Trophoblast cell (in vitro differentiated cells and primary cell): ENCODE measurements at regions not wholly inside any gene's neighbourhood (a gene's known extent, or its start where the extent isn't known, plus 50 kb on each side); places are given as distances from the start of the nearest gene placed in this dataset.

ENCODE experiments used
- DNase-seq, 2 donors: peaks; one replicate each; pipeline ENCODE4 v3.0.0-alpha.2; 2016
- H2AFZ ChIP-seq: 2 replicates; pipeline ENCODE4 v1.6.1; 2013; ENCODE audit warnings: low read length, moderate library complexity, mild to moderate bottlenecking; ENCODE audit not compliant: insufficient read depth, poor library complexity
- H2AK5ac ChIP-seq: 2 replicates; pipeline ENCODE4 v1.6.1; 2013; ENCODE audit warnings: mild to moderate bottlenecking, low read length
- H2BK120ac ChIP-seq: 2 replicates; pipeline ENCODE4 v1.6.1; 2013; ENCODE audit warnings: low read length, mild to moderate bottlenecking, moderate library complexity; ENCODE audit not compliant: insufficient read depth, poor library complexity
- H2BK12ac ChIP-seq: 2 replicates; pipeline ENCODE4 v1.6.1; 2013; ENCODE audit warnings: mild to moderate bottlenecking, low read length, moderate library complexity
- H2BK5ac ChIP-seq: 2 replicates; pipeline ENCODE4 v1.6.1; 2013; ENCODE audit warnings: low read length, low read depth, moderate library complexity, mild to moderate bottlenecking; ENCODE audit not compliant: poor library complexity
- H3K14ac ChIP-seq: 2 replicates; pipeline ENCODE4 v1.6.1; 2013; ENCODE audit warnings: mild to moderate bottlenecking, low read length
- H3K18ac ChIP-seq: 2 replicates; pipeline ENCODE4 v1.6.1; 2013; ENCODE audit warnings: mild to moderate bottlenecking, low read length
- H3K23ac ChIP-seq: 2 replicates; pipeline ENCODE4 v1.6.1; 2013; ENCODE audit warnings: low read length
- H3K27ac ChIP-seq: 2 replicates; pipeline ENCODE4 v1.5.1; 2013; ENCODE audit warnings: low read depth, mild to moderate bottlenecking, inconsistent platforms, low read length, moderate library complexity
- H3K27me3 ChIP-seq: 2 replicates; pipeline ENCODE4 v1.6.1; 2013; ENCODE audit warnings: inconsistent platforms, mild to moderate bottlenecking, low read length, moderate library complexity; ENCODE audit not compliant: insufficient read depth
- H3K36me3 ChIP-seq, 2 experiments: 1 replicate in 1 of 2; 2 replicates in 1 of 2; pipeline ENCODE4 v1.6.1; 2013; ENCODE audit warnings: low read length in 2 of 2, mild to moderate bottlenecking in 2 of 2, moderate library complexity in 1 of 2; ENCODE audit not compliant: insufficient read depth in 2 of 2, control insufficient read depth in 1 of 2
- H3K4ac ChIP-seq: 2 replicates; pipeline ENCODE4 v1.6.1; 2013; ENCODE audit warnings: low read depth, mild to moderate bottlenecking, low read length, moderate library complexity
- H3K4me1 ChIP-seq, 2 experiments: 1 replicate in 1 of 2; 2 replicates in 1 of 2; pipeline ENCODE4 v1.6.1; 2013; ENCODE audit warnings: low read length in 2 of 2, mild to moderate bottlenecking in 2 of 2, moderate library complexity in 1 of 2; ENCODE audit not compliant: insufficient read depth in 2 of 2, control insufficient read depth in 1 of 2
- H3K4me2 ChIP-seq: 2 replicates; pipeline ENCODE4 v1.6.1; 2013; ENCODE audit warnings: inconsistent platforms, mild to moderate bottlenecking, low read length, moderate library complexity
- H3K4me3 ChIP-seq: 2 replicates; pipeline ENCODE4 v1.5.1; 2013; ENCODE audit warnings: mild to moderate bottlenecking, low read depth, low read length, inconsistent platforms
- H3K79me1 ChIP-seq: one replicate; pipeline ENCODE4 v1.6.1; 2013; ENCODE audit warnings: low read length
- H3K79me2 ChIP-seq: 2 replicates; pipeline ENCODE4 v1.6.1; 2013; ENCODE audit warnings: low read length, mild to moderate bottlenecking; ENCODE audit not compliant: control insufficient read depth, insufficient read depth, poor library complexity
- H3K9ac ChIP-seq: 2 replicates; pipeline ENCODE4 v1.6.1; 2013; ENCODE audit warnings: mild to moderate bottlenecking, low read length
- H3K9me3 ChIP-seq: 2 replicates; pipeline ENCODE4 v1.6.1; 2013; ENCODE audit warnings: low read depth, mild to moderate bottlenecking, control low read depth, inconsistent platforms, low read length; ENCODE audit not compliant: insufficient read depth
- H4K12ac ChIP-seq: 2 replicates; pipeline ENCODE4 v1.6.1; 2013; ENCODE audit warnings: low read depth, mild to moderate bottlenecking, low read length, moderate library complexity
- H4K8ac ChIP-seq: 2 replicates; pipeline ENCODE4 v1.6.1; 2013; ENCODE audit warnings: low read depth, mild to moderate bottlenecking, low read length, moderate library complexity
- H4K91ac ChIP-seq: one replicate; pipeline ENCODE4 v1.6.1; 2013; ENCODE audit warnings: low read depth, mild to moderate bottlenecking, low read length, moderate library complexity
- WGBS: extraction: QIAGEN DNeasy Blood & Tissue Kit; methylation state at CpG from one replicate; pipeline ENCODE4 v1.1.7; 2013; ENCODE audit warnings: missing lambda C conversion rate; ENCODE audit not compliant: insufficient read length, insufficient coverage; ENCODE audit errors: extremely low coverage; 5-methylcytosine and 5-hydroxymethylcytosine counted together

- no peak for DNase-seq
- Histone ChIP-seq H2AK5ac (no peak overlapping the region), H3K9me3 (no peaks in the 10 kb centered on the region), H4K91ac (no peak overlapping the region), H3K4me1 (no peaks in the 10 kb centered on the region), H3K23ac (no peak overlapping the region), H3K14ac (no peak overlapping the region), H3K9ac (no peak overlapping the region), H2BK120ac (no peak overlapping the region), H3K79me1 (no peaks in the 10 kb centered on the region), H3K36me3 (no peaks in the 10 kb centered on the region), H4K12ac (no peak overlapping the region), H2BK5ac (no peak overlapping the region), H2BK12ac (no peak overlapping the region), H3K4ac (no peak overlapping the region), H3K27me3 (no peaks in the 10 kb centered on the region), H3K4me2 (no peak overlapping the region), H3K79me2 (no peaks in the 10 kb centered on the region), H3K27ac (no peak overlapping the region), H2AFZ (no peak overlapping the region), H4K8ac (no peak overlapping the region), H3K4me3 (no peak overlapping the region), H3K18ac (no peak overlapping the region)
- WGBS = no CpG with 5 or more reads among the region's 2 CpGs
These were observed 837.3 kb downstream of the PCDH7 start for GRCh38 chr4:31557437-31557836.

- no peak overlapping the region for H2BK12ac ChIP-seq
- H3K14ac ChIP-seq = no peak overlapping the region
- no peak overlapping the region for H3K4ac ChIP-seq
- no peak overlapping the region for H2AK5ac ChIP-seq
- no CpG with 5 or more reads among the region's 5 CpGs for WGBS
- H3K36me3 ChIP-seq = no peaks in the 10 kb centered on the region
- no peak overlapping the region for H3K23ac ChIP-seq
- no peaks in the 10 kb centered on the region for H3K79me2 ChIP-seq
- H3K9me3 ChIP-seq = no peaks in the 10 kb centered on the region
- no peak overlapping the region for H2BK5ac ChIP-seq
- no peak overlapping the region for H3K4me2 ChIP-seq
- H3K18ac ChIP-seq = no peak overlapping the region
- H2BK120ac ChIP-seq = no peak overlapping the region
- no peak overlapping the region for H4K12ac ChIP-seq
- H3K9ac ChIP-seq = no peak overlapping the region
- no peak overlapping the region for H4K8ac ChIP-seq
- no peak overlapping the region for H3K27ac ChIP-seq
- H3K27me3 ChIP-seq = no peaks in the 10 kb centered on the region
- H2AFZ ChIP-seq = no peak overlapping the region
- H3K4me1 ChIP-seq = no peaks in the 10 kb centered on the region
- H3K79me1 ChIP-seq = no peaks in the 10 kb centered on the region
- no peak for DNase-seq
- H3K4me3 ChIP-seq = no peak overlapping the region
- H4K91ac ChIP-seq = no peak overlapping the region
These were observed 853.4 kb downstream of the PCDH7 start for GRCh38 chr4:31573554-31573953.

GRCh38 chr4:31575504-31575903, 855.3 kb downstream of the PCDH7 start:
- no CpG with 5 or more reads among the region's 2 CpGs for WGBS
- Histone ChIP-seq H3K18ac (no peak overlapping the region), H3K14ac (no peak overlapping the region), H4K8ac (no peak overlapping the region), H4K12ac (no peak overlapping the region), H2BK120ac (no peak overlapping the region), H4K91ac (no peak overlapping the region), H2BK5ac (no peak overlapping the region), H3K9me3 (no peaks in the 10 kb centered on the region), H3K4me3 (no peak overlapping the region), H3K79me2 (no peaks in the 10 kb centered on the region), H3K79me1 (no peaks in the 10 kb centered on the region), H3K4ac (no peak overlapping the region), H3K4me1 (no peaks in the 10 kb centered on the region), H3K23ac (no peak overlapping the region), H2BK12ac (no peak overlapping the region), H3K9ac (no peak overlapping the region), H3K27me3 (no peaks in the 10 kb centered on the region), H2AK5ac (no peak overlapping the region), H3K4me2 (no peak overlapping the region), H3K36me3 (no peaks in the 10 kb centered on the region), H2AFZ (no peak overlapping the region), H3K27ac (no peak overlapping the region)
- DNase-seq = no peak

GRCh38 chr4:31580843-31581242, 860.7 kb downstream of the PCDH7 start:
- Histone ChIP-seq H4K8ac (no peak overlapping the region), H3K4ac (no peak overlapping the region), H3K18ac (no peak overlapping the region), H3K36me3 (no peaks in the 10 kb centered on the region), H3K27ac (no peak overlapping the region), H2AK5ac (no peak overlapping the region), H3K4me3 (no peak overlapping the region), H4K12ac (no peak overlapping the region), H3K23ac (no peak overlapping the region), H2AFZ (no peak overlapping the region), H3K14ac (no peak overlapping the region), H3K9ac (no peak overlapping the region), H2BK5ac (no peak overlapping the region), H3K79me1 (no peaks in the 10 kb centered on the region), H3K9me3 (no peaks in the 10 kb centered on the region), H3K27me3 (no peaks in the 10 kb centered on the region), H3K4me1 (no peaks in the 10 kb centered on the region), H3K4me2 (no peak overlapping the region), H4K91ac (no peak overlapping the region), H2BK12ac (no peak overlapping the region), H2BK120ac (no peak overlapping the region), H3K79me2 (no peaks in the 10 kb centered on the region)
- WGBS = no CpG with 5 or more reads among the region's 1 CpG
- no peak for DNase-seq
